ENCODE measurements at regions not wholly inside any gene's neighbourhood (a gene's known extent, or its start where the extent isn't known, plus 50 kb on each side); places are given as distances from the start of the nearest gene placed in this dataset.

GRCh38 chr2:136363470-136363869 is 245.5 kb upstream of the CXCR4 start:
- H3K4me1 Mint-ChIP-seq, result no peaks in the 10 kb centered on the region
- Histone ChIP-seq H3K27ac (ENCODE audit: low read depth, low read length) (no peak overlapping the region), H3K9ac (ENCODE audit: extremely low read depth, low read length, poor library complexity, severe bottlenecking) (no peak overlapping the region), H3K4me3 (ENCODE audit: low read length) (no peak overlapping the region), H3K9me3 (ENCODE audit: control insufficient read depth, low read length) (peaks cover 15% of the 10 kb centered on the region), H3K27me3 (ENCODE audit: control insufficient read depth, insufficient read depth, low read length, poor library complexity, severe bottlenecking) (no peaks in the 10 kb centered on the region), H3K36me3 (ENCODE audit: control insufficient read depth, insufficient read depth, low read length) (no peaks in the 10 kb centered on the region), H3K4me1 (ENCODE audit: control insufficient read depth, insufficient read depth, low read length) (no peaks in the 10 kb centered on the region)
- WGBS, 2 experiments (ENCODE audit: insufficient coverage in 1 of 2, insufficient read length in 1 of 2), result 60 to 89% methylated on average over 1 to 6 of the region's 6 CpGs
- peaks cover 6% of the 10 kb centered on the region for H3K9me3 Mint-ChIP-seq
- TF ChIP-seq CTCF (conservative IDR thresholded peaks at IDR 0.05), result no peak
- H3K36me3 Mint-ChIP-seq (ENCODE audit: low read depth), result no peaks in the 10 kb centered on the region
- H3K4me3 Mint-ChIP-seq, result no peak overlapping the region
- no peak overlapping the region for H3K27ac Mint-ChIP-seq
- no peak for DNase-seq
- H3K27me3 Mint-ChIP-seq (ENCODE audit: insufficient read depth), result no peaks in the 10 kb centered on the region

DNA sequence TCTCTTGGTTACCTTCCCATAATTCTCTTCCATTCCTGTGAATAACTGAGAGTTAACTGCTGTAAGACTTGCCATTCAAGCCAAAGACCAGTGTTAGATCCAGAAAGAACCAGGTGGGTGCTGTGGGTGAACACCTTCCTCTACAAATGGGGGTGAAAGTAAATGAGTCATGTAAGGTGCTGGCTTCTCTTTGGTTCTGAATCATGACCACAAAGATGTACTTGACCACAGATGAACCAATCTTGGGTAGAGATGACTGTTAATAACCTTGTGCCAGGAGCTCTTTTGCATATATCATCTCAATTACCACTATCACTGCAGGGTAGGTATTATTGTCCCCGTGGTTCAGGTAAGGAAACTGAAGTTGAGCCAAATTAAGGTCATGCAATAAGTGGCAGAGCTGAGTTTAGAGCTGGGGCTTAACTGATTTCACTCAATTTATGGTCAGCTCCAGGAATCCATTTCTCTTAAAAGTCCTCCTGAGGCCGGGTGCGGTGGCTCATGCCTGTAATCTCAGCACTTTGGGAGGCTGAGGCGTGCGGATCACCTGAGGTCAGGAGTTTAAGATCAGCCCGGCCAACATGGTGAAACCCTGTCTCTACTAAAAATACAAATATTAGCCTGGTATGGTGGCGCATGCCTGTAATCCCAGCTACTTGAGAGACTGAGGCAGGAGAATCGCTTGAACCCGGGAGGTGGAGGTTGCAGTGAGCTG is 244.9 kb upstream of the CXCR4 start:
- Histone ChIP-seq H3K4me1 (ENCODE audit: control insufficient read depth, insufficient read depth, low read length) (no peaks in the 10 kb centered on the region), H3K9ac (ENCODE audit: extremely low read depth, low read length, poor library complexity, severe bottlenecking) (no peak overlapping the region), H3K4me3 (ENCODE audit: low read length) (no peak overlapping the region), H3K36me3 (ENCODE audit: control insufficient read depth, insufficient read depth, low read length) (no peaks in the 10 kb centered on the region), H3K27me3 (ENCODE audit: control insufficient read depth, insufficient read depth, low read length, poor library complexity, severe bottlenecking) (no peaks in the 10 kb centered on the region), H3K27ac (ENCODE audit: low read depth, low read length) (no peak overlapping the region), H3K9me3 (ENCODE audit: control insufficient read depth, low read length) (peaks cover 9% of the 10 kb centered on the region)
- no peaks in the 10 kb centered on the region for H3K36me3 Mint-ChIP-seq (ENCODE audit: low read depth)
- H3K27ac Mint-ChIP-seq, result no peak overlapping the region
- no peak for DNase-seq
- 94 to 96% methylated on average over 8 to 9 of the region's 9 CpGs for WGBS, 2 experiments (ENCODE audit: insufficient coverage in 1 of 2, insufficient read length in 1 of 2)
- H3K4me3 Mint-ChIP-seq, result no peak overlapping the region
- H3K9me3 Mint-ChIP-seq, result peaks cover 6% of the 10 kb centered on the region
- no peak for TF ChIP-seq CTCF (conservative IDR thresholded peaks at IDR 0.05)
- H3K27me3 Mint-ChIP-seq (ENCODE audit: insufficient read depth), result no peaks in the 10 kb centered on the region
- H3K4me1 Mint-ChIP-seq, result no peaks in the 10 kb centered on the region

- DNase-seq, result no peak
- Histone ChIP-seq H3K9ac (ENCODE audit: extremely low read depth, low read length, poor library complexity, severe bottlenecking) (no peak overlapping the region), H3K9me3 (ENCODE audit: control insufficient read depth, low read length) (no peaks in the 10 kb centered on the region), H3K4me1 (ENCODE audit: control insufficient read depth, insufficient read depth, low read length) (peaks cover 2% of the 10 kb centered on the region), H3K27me3 (ENCODE audit: control insufficient read depth, insufficient read depth, low read length, poor library complexity, severe bottlenecking) (no peaks in the 10 kb centered on the region), H3K27ac (ENCODE audit: low read depth, low read length) (no peak overlapping the region), H3K4me3 (ENCODE audit: low read length) (no peak overlapping the region), H3K36me3 (ENCODE audit: control insufficient read depth, insufficient read depth, low read length) (no peaks in the 10 kb centered on the region)
- H3K36me3 Mint-ChIP-seq (ENCODE audit: low read depth), result no peaks in the 10 kb centered on the region
- H3K27me3 Mint-ChIP-seq (ENCODE audit: insufficient read depth), result no peaks in the 10 kb centered on the region
- no peak overlapping the region for H3K4me3 Mint-ChIP-seq
- 92 to 100% methylated on average over 1 to 3 of the region's 3 CpGs for WGBS, 2 experiments (ENCODE audit: insufficient coverage in 1 of 2, insufficient read length in 1 of 2)
- peaks cover 7% of the 10 kb centered on the region for H3K4me1 Mint-ChIP-seq
- H3K27ac Mint-ChIP-seq, result no peak overlapping the region
- H3K9me3 Mint-ChIP-seq, result no peaks in the 10 kb centered on the region
- TF ChIP-seq CTCF (conservative IDR thresholded peaks at IDR 0.05), result no peak
Observed at GRCh38 chr2:136361521-136361920, 243.6 kb upstream of the CXCR4 start.
